ENCODE measurements at regions not wholly inside any gene's neighbourhood (a gene's known extent, or its start where the extent isn't known, plus 50 kb on each side); places are given as distances from the start of the nearest gene placed in this dataset.
"Not testable (repeated sequence)": the region's sequence is repeated elsewhere in the genome, so short reads cannot be mapped to it uniquely, and the experiment has no call there.

DNA sequence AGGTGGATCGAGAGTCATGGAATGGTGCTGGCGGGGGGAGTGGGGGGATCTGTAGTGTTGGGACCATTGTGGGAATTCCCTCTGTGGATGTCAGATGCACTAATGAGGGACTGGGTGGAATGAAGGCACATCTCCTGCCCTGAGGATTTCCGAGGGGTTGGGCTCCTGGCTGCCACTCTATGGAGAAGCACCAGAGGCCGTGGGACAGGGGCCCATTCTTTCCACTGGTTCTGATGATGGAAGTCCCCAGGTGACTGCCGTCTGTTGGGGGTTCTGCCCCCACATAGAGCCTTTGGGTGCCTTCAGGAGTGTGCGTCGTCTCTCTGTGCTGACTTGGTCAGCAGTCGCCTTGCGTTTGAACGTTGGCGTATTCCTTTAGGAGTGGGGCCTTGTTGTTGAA is 202.9 kb downstream of the GLRX3 start:
- no peak for DNase-seq (ENCODE audit: extremely low read depth in 1 of 11, low read depth in 9 of 11, low spot score in 4 of 11)

DNA sequence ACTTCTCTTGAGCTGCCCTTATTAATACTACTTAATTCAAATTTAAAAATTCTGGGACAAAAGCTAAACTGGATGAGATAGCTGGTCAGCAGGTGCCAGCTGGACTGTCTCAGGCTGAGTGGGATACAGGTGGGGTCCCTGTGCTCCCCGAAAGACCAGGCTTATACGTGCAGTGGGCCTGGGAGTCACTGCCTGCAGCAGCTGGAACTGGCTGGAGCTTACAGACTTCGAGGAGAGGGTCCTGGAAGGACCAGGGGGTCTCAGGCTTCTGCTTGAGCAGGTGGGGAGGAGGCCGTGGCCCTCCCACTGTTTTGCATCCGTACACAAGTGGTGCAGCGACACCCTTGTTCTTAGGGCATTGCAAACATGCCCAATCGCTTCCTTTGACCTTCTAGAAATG is 203.7 kb downstream of the GLRX3 start:
- DNase-seq (ENCODE audit: extremely low read depth in 1 of 11, low read depth in 9 of 11, low spot score in 4 of 11): no peak

DNA sequence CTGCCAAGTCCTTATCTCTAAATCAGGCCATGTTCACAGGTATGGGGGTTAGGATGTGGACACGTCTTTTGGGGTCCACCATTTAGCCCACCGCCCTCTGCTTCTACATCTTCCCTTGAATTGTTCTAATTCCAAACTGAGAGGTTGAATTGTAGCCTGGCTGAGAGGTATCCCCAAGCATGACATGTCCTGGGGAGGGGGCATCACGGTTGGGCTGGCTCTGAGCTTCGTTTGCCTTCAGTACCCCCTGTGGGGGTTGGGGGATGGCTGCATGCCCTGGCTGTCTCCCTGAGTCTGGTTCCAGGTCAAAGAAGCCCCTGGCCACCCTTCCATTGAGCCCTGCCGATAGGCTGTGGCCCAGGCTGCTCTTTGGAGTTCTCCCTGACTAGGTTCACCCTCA is 204.6 kb downstream of the GLRX3 start:
- DNase-seq (ENCODE audit: extremely low read depth in 1 of 11, low read depth in 9 of 11, low spot score in 4 of 11): no peak

DNA sequence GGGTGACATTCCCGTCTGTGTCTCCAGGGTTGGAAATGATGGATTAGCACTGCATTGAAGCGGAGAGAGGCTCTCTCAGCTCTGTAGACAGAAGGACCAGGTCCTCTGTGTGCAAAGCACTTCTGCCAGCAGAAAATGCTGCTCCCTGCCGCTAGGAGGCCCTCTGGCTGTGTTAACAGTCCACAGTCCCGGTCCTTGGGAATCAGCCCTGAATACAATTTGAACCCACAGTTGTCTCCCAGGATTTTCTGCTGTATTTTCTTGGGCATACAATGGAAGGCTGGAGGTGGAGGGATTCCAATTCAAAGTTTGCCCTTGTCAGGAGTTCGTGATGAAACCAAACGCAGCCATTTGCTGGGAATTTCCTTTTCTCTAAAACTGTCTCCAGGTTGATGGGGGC is 205.2 kb downstream of the GLRX3 start:
- DNase-seq (ENCODE audit: extremely low read depth in 1 of 11, low read depth in 9 of 11, low spot score in 4 of 11): peak in 2 of 11 donors; percentile 11 to 22

DNA sequence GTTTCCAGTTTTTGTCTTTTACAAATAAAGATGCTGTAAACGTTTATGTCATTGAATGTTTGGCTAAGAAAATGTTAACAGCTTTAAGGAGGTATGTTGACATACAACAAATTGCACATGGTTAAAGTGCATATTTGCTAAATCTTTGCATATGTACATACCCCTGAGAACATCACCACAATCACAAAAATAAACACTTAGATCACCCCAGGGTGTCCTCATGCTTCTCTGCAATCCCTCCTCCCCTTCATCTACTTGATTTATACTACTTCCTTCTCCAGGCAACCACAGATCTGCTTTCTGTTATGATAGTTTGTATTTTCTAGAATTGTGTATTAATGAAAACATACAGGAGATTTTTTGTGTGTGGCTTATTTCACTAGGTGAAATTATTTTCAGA is 209.5 kb downstream of the GLRX3 start:
- DNase-seq (ENCODE audit: extremely low read depth in 1 of 11, low read depth in 9 of 11, low spot score in 4 of 11): no peak

DNA sequence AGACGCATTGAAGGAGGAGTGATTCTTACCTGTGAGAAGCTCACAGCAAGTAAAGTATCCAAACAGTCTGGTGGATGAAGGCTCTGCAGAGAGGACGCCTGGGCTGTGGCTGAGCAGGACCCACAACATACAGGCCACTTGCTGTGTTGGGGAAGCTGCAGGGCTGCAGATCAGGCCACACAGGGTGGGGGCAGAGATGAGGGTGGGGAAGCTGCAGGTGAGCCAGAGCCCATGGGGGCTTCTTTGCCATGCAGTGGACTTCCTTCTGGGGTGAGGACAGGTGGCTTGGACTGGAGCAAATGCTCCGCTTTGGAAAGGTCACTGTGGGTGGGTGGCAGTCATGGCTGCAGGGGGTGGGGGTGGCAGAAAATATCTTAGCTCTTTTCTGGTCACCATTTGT is 214.8 kb downstream of the GLRX3 start:
- DNase-seq (ENCODE audit: extremely low read depth in 1 of 11, low read depth in 9 of 11, low spot score in 4 of 11): no peak

DNA sequence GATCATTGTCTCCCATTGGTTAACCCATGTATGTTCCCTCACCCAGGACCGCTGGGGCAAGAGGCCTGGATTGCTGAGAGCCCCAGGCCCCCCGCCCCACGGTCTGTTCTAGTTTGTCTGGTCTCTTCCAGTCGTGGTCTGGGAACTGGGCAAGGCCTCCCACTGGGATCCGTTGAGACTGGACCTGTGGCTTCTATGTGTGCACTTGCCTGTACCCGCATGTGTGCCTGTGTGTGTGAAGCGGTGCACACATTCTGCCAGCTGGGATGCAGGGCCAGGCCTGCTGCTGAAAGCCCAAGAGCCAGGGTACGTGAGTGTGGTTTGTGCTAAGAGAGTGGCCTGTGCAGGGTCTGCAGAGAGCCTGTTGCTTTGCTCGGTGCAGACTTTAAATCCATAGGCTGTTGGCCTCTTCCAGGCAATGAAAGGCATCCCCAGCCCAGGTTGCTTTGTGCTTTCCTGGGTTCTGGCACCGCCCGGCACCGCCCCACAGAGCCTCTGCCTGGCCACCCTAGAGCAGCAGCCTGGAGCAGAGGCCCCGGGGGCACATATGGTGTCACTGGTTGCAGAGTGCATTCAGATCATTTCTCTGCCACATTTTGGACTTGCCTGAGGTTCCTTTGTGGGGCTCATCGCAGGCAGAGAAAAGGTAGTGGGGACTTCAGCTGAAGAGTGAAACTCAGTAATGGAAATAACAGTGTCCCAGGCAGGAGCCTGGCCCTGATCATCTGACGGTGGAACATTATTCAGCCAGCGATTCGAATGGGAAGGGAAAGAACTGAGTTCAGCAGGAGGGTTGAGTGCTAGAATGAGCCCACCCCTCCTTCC is 215.5 kb downstream of the GLRX3 start:
- DNase-seq (ENCODE audit: extremely low read depth in 1 of 11, low read depth in 9 of 11, low spot score in 4 of 11): no peak

DNA sequence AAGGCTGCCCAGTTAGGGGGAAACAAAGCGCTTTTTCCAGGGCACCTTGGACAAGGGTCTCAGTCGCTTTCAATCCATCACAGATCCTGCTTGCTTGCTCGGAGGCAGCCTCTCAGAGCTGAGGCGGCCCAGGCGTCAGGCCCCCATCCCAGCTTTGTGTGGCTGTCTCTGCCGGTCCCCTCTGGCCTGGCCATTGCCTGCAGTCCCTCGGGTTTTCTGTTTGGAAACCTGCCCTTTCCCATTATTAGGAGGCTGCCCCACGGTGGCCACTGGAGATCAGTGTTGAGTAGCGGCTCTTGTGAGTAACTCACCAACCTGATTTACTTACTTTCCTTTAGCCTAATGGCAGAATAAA is 216.1 kb downstream of the GLRX3 start:
- no peak for DNase-seq (ENCODE audit: extremely low read depth in 1 of 11, low read depth in 9 of 11, low spot score in 4 of 11)

DNA sequence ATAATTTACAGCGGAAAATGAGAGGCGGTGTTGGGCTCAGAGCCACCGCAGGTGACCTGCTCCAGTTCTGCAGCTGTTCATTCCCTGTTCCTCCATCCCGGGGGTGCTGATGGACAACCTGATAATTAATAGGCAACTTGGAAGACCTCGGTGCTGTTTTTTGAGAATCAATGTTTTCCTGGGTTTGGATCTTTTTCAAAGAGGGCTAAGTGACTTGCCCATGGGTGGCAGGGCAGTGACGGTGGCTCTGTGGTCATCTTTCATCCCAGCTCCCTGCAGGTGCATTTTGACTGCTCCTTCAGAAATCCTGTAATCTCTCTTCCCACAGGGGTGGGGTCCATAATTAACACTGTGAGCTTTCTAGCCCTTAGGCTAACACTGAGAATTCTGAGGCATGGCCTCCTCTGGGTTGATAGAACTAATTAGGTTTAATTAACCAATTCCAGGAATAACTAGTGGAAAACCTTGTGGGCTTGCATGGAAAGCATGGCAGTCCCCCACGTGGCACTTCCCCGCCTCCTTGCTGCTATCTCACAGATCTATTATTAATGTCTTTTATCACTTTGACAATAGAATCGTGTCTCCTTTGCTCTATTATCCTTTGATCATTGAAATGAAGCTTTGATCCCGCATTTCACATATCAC is 217.9 kb downstream of the GLRX3 start:
- no peak for DNase-seq (ENCODE audit: extremely low read depth in 1 of 11, low read depth in 9 of 11, low spot score in 4 of 11)

DNA sequence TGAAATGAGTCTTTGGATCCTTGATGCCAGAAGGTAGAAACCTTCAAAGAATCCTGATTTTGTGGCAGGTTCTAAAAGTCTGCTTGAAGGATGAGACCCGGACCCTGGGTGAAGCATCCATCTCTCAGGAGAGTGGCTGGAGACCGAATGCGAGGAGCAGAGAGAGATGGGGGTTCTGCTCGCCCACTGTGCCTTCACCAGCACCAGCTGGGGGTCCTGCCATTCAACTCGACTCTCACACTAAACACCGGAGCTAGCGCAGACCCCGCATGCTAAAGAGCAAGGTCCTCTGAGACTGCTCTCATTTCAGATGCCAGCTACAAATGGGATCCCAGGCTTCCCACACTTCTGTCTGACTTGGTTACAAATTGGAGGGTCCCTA is 218.4 kb downstream of the GLRX3 start:
- no peak for DNase-seq (ENCODE audit: extremely low read depth in 1 of 11, low read depth in 9 of 11, low spot score in 4 of 11)

DNA sequence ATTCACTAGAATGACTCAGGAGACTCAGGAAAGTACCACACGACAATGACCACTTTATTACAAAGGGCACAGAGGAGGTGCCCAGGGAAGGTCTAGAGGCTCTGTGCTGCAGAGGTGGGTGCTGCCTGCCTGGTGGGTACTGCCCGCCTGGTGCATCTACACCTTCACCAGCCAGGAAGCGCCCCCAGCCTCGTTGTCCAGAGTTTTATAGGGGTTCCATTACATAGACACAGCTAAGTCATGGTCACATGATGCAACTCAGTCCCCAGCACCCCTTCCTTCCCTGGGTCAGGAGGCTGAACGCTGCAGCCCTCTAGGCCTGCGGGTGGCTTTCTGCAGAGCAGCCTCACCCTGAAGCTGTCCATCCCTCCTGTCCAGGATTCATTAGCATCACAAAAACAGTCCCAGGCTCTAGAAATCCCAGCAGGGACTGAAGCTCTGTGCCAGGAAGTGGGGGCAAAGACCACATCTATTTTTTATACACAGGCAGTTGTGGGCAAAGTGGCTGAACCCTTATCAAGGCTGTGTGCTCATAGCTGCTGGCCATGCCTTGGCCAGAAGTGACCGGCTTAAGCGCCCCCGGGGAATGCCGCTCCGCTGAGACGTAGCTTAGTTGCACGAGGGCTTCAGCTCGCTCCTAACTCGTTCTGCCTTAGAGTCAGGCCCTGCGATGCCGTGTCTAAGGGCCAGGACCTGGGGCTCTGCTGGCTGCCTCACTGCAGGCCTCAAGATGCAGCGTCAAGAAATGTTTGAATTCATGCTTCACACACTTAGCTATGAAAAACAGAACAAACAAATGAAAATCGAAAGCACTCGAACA is 219.0 kb downstream of the GLRX3 start:
- DNase-seq (ENCODE audit: extremely low read depth in 1 of 11, low read depth in 9 of 11, low spot score in 4 of 11): no peak

DNA sequence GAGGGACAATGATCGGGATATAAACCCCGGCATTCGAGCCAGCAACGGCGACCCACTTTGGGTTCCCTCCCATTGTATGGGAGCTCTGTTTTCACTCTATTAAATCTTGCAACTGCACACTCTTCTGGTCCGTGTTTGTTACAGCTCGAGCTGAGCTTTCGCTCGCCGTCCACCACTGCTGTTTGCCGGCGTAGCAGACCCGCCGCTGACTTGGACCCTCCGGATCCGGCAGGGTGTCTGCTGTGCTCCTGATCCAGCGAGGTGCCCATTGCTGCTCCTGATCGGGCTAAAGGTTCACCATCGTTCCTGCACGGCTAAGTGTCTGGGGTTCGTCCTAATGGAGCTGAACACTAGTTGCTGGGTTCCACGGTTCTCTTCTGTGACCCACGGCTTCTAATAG is 220.2 kb downstream of the GLRX3 start:
- DNase-seq (ENCODE audit: extremely low read depth in 1 of 11, low read depth in 9 of 11, low spot score in 4 of 11): not testable (repeated sequence)

DNA sequence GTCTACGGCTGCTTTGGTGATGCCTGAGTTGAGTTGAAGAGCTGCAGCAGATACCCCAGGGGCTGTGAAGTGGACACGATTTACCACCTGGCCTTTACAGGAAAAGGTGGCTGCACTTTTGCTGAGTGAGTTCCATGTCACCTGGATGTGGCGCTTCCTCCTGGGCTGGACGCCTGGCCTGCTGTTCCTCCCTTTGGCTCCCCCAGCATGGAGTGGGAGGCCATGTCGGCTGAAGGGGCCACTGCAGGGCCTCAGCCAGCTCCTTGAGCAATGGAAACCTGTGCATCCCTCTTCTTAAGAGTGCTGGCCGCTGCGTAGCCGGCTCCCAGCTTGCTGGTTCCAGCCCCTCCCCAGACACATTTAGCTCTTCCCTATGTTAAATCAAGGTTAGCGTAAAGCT is 221.0 kb downstream of the GLRX3 start:
- DNase-seq (ENCODE audit: extremely low read depth in 1 of 11, low read depth in 9 of 11, low spot score in 4 of 11): no peak

DNA sequence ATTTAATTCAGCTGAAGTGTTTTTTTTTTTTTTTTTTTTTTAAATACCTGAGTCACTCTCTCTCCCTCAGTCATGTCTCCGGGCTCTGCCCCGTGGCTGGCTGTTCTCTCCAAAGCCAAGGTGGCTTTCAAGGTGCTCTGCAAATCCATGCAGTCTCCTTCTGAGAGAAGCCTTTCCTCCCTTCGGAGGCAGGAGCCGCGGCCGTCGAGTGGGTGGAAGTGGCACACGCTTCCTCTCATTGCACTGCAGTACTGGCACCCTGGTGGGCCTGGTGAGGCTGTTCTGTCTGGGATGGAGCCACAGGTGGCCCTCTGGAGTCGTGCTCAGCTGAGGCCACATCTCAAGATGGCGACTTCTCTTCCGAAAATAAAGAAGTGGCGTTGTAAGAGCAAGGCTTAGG is 221.8 kb downstream of the GLRX3 start:
- DNase-seq (ENCODE audit: extremely low read depth in 1 of 11, low read depth in 9 of 11, low spot score in 4 of 11): no peak

DNA sequence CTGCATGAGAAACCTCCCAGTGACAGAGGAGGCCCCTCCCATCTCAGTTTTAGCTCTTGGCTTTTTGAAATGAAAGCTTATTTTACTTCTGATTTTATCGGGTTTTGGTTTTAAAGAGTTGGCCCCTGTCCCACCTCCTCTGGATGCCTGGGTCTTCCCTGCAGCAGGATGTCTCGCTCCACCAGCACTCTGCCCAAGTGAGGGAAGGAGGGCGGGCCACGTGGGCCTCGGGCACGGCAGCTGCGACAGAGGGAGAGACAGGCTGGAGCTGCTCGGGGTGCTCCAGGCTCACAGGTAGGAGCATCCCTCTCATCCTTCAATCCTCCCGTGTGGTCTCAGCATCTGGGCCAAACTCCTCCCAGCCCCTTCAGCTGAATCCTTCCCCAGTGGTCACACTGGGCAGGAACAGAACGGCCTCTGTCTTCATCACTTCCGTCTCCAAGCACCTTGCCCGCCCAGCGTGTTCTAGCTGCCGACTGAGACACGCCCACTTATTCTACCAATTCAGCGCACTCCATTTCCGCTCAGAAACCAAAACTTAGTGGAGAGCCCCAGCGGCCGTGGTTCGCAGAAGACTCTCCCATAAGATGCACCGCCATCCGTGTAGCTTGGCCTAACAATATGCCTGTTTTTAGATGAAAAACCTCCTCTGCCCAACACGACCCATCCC is 222.9 kb downstream of the GLRX3 start:
- DNase-seq (ENCODE audit: extremely low read depth in 1 of 11, low read depth in 9 of 11, low spot score in 4 of 11): no peak

DNA sequence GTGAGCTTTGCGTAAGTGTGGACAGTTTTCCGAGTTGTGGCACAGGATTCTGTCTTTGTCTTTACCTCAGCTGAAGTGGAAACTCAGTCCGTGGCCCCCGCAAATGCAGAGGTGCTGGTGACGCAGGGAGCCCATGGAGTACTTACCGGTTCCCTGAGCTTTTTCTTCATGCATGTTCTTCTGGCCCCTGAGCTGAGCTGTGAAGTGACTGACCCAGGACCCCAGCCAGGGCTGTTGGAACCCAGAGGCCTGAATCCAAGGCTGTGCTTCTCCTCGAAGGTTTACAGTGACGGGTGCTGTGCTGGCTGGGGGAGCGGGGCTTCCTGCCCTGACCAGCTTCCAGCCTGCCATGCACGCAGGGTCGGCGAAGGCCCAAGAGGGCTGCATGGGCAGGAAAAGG is 223.5 kb downstream of the GLRX3 start:
- DNase-seq (ENCODE audit: extremely low read depth in 1 of 11, low read depth in 9 of 11, low spot score in 4 of 11): no peak

DNA sequence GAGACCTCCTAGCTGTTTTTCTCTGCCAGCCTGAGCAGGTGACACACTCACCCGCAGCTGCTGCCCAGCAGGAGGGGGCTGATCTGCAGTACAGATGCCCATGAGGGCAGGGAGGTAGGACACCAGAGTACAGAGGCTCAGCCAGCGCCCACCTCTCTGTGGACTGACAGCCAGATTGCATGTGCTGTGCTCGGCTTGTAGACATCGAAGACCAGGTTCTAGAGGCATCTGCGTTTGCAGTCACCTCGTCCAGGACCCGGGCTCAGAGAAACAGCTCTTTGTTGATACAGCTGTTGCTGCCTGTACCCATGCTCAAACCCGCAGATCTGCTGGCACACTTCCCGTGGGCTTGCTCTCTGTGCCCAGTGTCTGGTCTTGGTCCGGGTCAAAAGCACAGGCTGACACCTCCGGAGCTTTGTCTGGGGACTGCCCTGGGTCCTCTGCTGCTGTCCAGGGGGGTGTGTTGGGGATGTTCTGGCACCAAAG is 224.7 kb downstream of the GLRX3 start:
- no peak for DNase-seq (ENCODE audit: extremely low read depth in 1 of 11, low read depth in 9 of 11, low spot score in 4 of 11)

DNA sequence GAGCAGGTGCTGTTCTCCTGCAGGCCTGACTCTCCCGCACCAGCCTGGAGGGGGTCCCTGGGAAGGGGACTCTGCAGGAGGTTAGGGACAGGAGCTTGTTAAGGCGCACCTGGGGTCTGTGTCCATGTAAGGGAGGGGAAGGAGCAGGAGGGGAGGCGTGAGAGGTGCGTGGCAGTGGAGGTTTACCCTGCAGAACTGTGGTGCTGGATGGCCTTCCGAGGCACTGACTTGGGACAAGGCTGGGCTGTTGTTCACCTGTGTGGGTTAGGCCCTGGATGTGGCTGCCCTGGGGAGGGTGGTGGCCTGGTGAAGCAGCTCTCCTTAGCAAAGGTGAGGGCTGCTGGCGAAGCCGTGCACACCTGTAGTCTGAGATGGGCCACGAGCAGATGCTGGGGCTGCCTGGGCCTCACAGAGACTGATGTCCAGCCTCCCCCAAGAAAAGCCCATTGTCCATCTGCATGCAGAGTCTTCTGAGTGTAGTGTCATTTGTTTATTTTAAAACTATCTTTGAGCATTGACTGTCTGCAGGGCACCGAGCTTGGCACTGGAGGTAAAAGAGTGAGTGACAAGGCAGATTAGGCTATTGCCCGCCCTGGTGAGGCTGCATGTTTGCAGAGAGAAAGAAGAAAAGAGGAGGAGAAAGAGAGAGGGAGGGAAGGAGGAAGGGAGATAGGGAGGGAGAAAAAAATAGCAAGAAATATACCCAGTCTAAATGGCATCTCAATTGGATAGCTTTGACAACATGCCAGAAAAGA is 225.3 kb downstream of the GLRX3 start:
- no peak for DNase-seq (ENCODE audit: extremely low read depth in 1 of 11, low read depth in 9 of 11, low spot score in 4 of 11)

DNA sequence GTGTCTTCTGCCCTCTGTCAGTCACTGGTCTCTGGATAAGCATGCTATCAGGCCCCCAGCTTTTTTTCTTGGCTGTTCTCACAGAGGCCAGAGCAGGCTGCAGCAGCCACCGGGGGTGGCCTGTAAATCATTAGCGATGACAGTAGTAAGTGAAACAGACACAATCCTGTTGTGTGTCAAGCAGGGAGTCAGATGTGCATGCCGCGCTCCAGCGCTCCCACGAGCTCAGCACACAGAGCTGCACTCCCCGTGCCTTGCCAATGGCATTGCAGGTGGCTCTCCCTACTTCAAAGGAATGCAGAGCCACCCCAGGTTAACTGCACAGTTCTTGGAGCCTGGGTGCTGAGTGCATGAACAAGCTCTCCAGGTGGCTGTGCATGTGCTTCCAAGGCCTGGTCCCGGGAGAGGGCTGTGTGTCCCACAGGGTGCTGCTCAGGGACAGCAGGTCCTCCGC is 226.1 kb downstream of the GLRX3 start:
- peak; percentile 53 to 85 (median 69) for DNase-seq (ENCODE audit: extremely low read depth in 1 of 11, low read depth in 9 of 11, low spot score in 4 of 11)
